ENCODE measurements at regions not wholly inside any gene's neighbourhood (a gene's known extent, or its start where the extent isn't known, plus 50 kb on each side); places are given as distances from the start of the nearest gene placed in this dataset.

DNA sequence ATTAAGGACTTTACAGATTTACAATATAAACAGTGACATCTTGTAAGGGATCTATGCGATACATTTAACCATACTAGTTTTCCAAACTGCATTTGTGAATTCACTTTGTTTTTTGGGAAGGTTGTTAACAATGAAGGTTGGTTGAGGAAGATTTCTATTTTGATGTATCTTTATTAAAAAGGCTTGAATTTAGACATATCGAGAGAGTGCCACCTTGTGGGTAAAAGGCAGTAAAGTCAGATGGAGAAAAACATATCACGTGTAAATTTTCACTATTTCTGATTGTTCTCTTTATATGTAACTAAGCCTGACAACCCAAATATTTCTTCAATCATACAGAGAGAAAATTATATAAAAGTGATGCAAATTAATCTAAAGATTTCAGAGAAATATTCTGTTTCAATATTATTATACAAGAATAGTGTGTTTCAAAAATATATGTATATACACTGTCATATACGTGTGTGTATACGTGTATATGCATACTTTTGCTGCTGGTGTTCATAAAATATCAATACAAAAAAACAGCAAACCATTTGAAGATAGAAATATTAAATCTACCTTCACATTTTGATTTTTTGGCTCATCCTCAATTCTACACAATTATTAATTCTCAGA lies 988.6 kb downstream of the SORCS1 start:
- TF ChIP-seq, protein P1, sequence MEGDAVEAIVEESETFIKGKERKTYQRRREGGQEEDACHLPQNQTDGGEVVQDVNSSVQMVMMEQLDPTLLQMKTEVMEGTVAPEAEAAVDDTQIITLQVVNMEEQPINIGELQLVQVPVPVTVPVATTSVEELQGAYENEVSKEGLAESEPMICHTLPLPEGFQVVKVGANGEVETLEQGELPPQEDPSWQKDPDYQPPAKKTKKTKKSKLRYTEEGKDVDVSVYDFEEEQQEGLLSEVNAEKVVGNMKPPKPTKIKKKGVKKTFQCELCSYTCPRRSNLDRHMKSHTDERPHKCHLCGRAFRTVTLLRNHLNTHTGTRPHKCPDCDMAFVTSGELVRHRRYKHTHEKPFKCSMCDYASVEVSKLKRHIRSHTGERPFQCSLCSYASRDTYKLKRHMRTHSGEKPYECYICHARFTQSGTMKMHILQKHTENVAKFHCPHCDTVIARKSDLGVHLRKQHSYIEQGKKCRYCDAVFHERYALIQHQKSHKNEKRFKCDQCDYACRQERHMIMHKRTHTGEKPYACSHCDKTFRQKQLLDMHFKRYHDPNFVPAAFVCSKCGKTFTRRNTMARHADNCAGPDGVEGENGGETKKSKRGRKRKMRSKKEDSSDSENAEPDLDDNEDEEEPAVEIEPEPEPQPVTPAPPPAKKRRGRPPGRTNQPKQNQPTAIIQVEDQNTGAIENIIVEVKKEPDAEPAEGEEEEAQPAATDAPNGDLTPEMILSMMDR (IDR thresholded peaks at IDR 0.05; ENCODE audit: insufficient read depth, low read length, poor library complexity, severe bottlenecking) = peak; percentile 61
- no peak for TF ChIP-seq EZH2phosphoT487 (conservative IDR thresholded peaks at IDR 0.05; ENCODE audit: low read length)
